Mesenchymal stem cell (in vitro differentiated cells and primary cell): ENCODE measurements at regions not wholly inside any gene's neighbourhood (a gene's known extent, or its start where the extent isn't known, plus 50 kb on each side); places are given as distances from the start of the nearest gene placed in this dataset.

Source experiments
- DNase-seq: peaks from one replicate; pipeline ENCODE4 v3.0.0-alpha.2; 2013
- H2AFZ ChIP-seq: one replicate; pipeline ENCODE4 v1.6.1; 2013; ENCODE audit warnings: low read depth, mild to moderate bottlenecking, control low read depth, inconsistent platforms, low read length, moderate library complexity
- H2AK5ac ChIP-seq: 2 replicates; pipeline ENCODE4 v1.6.1; 2013; ENCODE audit warnings: low read length, moderate library complexity, mild to moderate bottlenecking, inconsistent platforms; ENCODE audit not compliant: severe bottlenecking
- H2BK120ac ChIP-seq: one replicate; pipeline ENCODE4 v1.6.1; 2013; ENCODE audit warnings: low read depth, mild to moderate bottlenecking, inconsistent platforms, low read length, moderate library complexity
- H2BK12ac ChIP-seq, 2 experiments: one replicate each; pipeline ENCODE4 v1.6.1; 2013; ENCODE audit warnings: inconsistent platforms in 2 of 2, low read length in 2 of 2, mild to moderate bottlenecking in 2 of 2, moderate library complexity in 2 of 2, control low read depth in 1 of 2
- H2BK15ac ChIP-seq: one replicate; pipeline ENCODE4 v1.6.1; 2013; ENCODE audit warnings: mild to moderate bottlenecking, low read depth, inconsistent platforms; ENCODE audit not compliant: poor library complexity, severe bottlenecking
- H2BK5ac ChIP-seq: 2 replicates; pipeline ENCODE4 v1.6.1; 2013; ENCODE audit warnings: low read depth, mild to moderate bottlenecking, low read length, control low read depth, inconsistent platforms; ENCODE audit not compliant: poor library complexity, severe bottlenecking
- H3K14ac ChIP-seq, 2 experiments: one replicate each; pipeline ENCODE4 v1.6.1; 2013; ENCODE audit warnings: inconsistent platforms in 2 of 2, low read length in 2 of 2, control low read depth in 1 of 2, mild to moderate bottlenecking in 1 of 2, moderate library complexity in 1 of 2
- H3K18ac ChIP-seq, 2 experiments: one replicate each; pipeline ENCODE4 v1.6.1; 2013; ENCODE audit warnings: inconsistent platforms in 2 of 2, low read length in 2 of 2, control low read depth in 1 of 2, low read depth in 1 of 2, mild to moderate bottlenecking in 1 of 2
- H3K23ac ChIP-seq, 2 experiments: one replicate each; pipeline ENCODE4 v1.6.1; 2013; ENCODE audit warnings: inconsistent platforms in 2 of 2, low read length in 2 of 2, mild to moderate bottlenecking in 2 of 2, moderate library complexity in 2 of 2, control low read depth in 1 of 2
- H3K27ac ChIP-seq: 2 replicates; pipeline ENCODE4 v1.5.1; 2013; ENCODE audit warnings: mild to moderate bottlenecking, moderate library complexity, low read length, control low read depth, inconsistent platforms; ENCODE audit not compliant: poor library complexity, severe bottlenecking
- H3K27me3 ChIP-seq, 2 experiments: 2 replicates each; pipeline versions ENCODE4 v1.6.1 to v1.7.0; 2013; ENCODE audit warnings: low read length in 2 of 2, mild to moderate bottlenecking in 2 of 2, moderate library complexity in 2 of 2, control low read depth in 1 of 2, inconsistent platforms in 1 of 2; ENCODE audit not compliant: control insufficient read depth in 1 of 2, insufficient read depth in 1 of 2
- H3K36me3 ChIP-seq, 2 experiments: 2 replicates each; pipeline versions ENCODE4 v1.6.1 to v1.7.0; 2013; ENCODE audit warnings: low read length in 2 of 2, control low read depth in 1 of 2, inconsistent platforms in 1 of 2, low read depth in 1 of 2, mild to moderate bottlenecking in 1 of 2; ENCODE audit not compliant: insufficient read depth in 2 of 2, control insufficient read depth in 1 of 2
- H3K4ac ChIP-seq, 2 experiments: one replicate each; pipeline ENCODE4 v1.6.1; 2013; ENCODE audit warnings: inconsistent platforms in 2 of 2, low read length in 2 of 2, mild to moderate bottlenecking in 2 of 2, moderate library complexity in 2 of 2, control low read depth in 1 of 2, low read depth in 1 of 2
- H3K4me1 ChIP-seq: 2 replicates; pipeline ENCODE4 v1.6.1; 2013; ENCODE audit warnings: low read depth, low read length, control low read depth; ENCODE audit not compliant: control insufficient read depth, insufficient read depth
- H3K4me2 ChIP-seq: 2 replicates; pipeline ENCODE4 v1.6.1; 2013; ENCODE audit warnings: low read length, mild to moderate bottlenecking, inconsistent platforms; ENCODE audit not compliant: poor library complexity, severe bottlenecking
- H3K4me3 ChIP-seq, 2 experiments: 2 replicates each; pipeline versions ENCODE4 v1.5.1 to v1.7.0; 2013; ENCODE audit warnings: low read length in 2 of 2, mild to moderate bottlenecking in 2 of 2, control low read depth in 1 of 2, low read depth in 1 of 2; ENCODE audit not compliant: insufficient read depth in 1 of 2
- H3K79me1 ChIP-seq: replicated peaks from 2 replicates; pipeline ENCODE4 v1.6.1; 2013; ENCODE audit warnings: mild to moderate bottlenecking, control low read depth, low read length, inconsistent platforms; ENCODE audit not compliant: poor library complexity, severe bottlenecking
- H3K9ac ChIP-seq: 2 replicates; pipeline ENCODE4 v1.7.0; 2013; ENCODE audit warnings: mild to moderate bottlenecking, low read length, moderate library complexity
- H3K9me3 ChIP-seq: 2 replicates; pipeline ENCODE4 v1.7.0; 2013; ENCODE audit warnings: mild to moderate bottlenecking, low read length; ENCODE audit not compliant: control insufficient read depth
- H4K8ac ChIP-seq: one replicate; pipeline ENCODE4 v1.6.1; 2013; ENCODE audit warnings: inconsistent platforms, mild to moderate bottlenecking, low read length, moderate library complexity
- H4K91ac ChIP-seq: one replicate; pipeline ENCODE4 v1.6.1; 2013; ENCODE audit warnings: mild to moderate bottlenecking, low read length, inconsistent platforms
- WGBS: methylation state at CpG from one replicate; pipeline ENCODE4 v1.1.7; 2013; ENCODE audit warnings: mixed read lengths; 5-methylcytosine and 5-hydroxymethylcytosine counted together

DNA sequence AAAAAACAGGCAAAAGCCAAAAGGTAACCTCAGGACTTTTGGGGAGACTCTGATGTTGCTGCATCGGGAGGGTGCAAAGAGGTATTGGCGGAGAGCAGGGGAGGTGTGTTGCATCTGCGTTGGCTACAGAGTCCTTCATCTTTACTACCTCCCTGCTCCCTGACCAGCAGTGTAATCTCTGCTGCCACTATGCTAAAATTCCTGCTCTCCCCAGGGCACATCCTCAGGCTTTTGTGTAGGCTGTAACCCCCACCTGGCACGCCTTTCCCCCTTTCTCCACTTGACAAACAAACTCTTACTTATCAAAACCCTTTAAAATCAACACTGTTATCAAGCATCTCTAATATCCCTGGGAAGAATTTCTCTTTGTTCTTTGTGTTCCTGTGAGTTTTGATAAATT is 435.3 kb downstream of the HAPSTR1 start:
- Histone ChIP-seq H2BK120ac (no peak overlapping the region), H3K27ac (no peak overlapping the region), H3K18ac (no peak overlapping the region), H3K14ac (no peak overlapping the region), H3K79me1 (no peaks in the 10 kb centered on the region), H4K8ac (no peak overlapping the region), H3K27me3 (no peaks in the 10 kb centered on the region), H3K36me3 (no peaks in the 10 kb centered on the region), H2AK5ac (no peak overlapping the region), H2BK15ac (no peak overlapping the region), H2AFZ (no peak overlapping the region), H3K9me3 (no peaks in the 10 kb centered on the region), H2BK5ac (no peak overlapping the region), H3K4me1 (no peaks in the 10 kb centered on the region), H4K91ac (no peak overlapping the region), H3K4ac (no peak overlapping the region), H3K4me2 (no peak overlapping the region), H3K4me3 (no peak overlapping the region), H3K23ac (no peak overlapping the region), H2BK12ac (no peak overlapping the region), H3K9ac (no peak overlapping the region)
- no peak for DNase-seq
- WGBS, result 74% methylated on average over 4 of the region's 4 CpGs

GRCh38 chr16:9527976-9528375 is 436.5 kb downstream of the HAPSTR1 start:
- DNase-seq, result no peak
- WGBS, result 53% methylated on average over 2 of the region's 2 CpGs

DNA sequence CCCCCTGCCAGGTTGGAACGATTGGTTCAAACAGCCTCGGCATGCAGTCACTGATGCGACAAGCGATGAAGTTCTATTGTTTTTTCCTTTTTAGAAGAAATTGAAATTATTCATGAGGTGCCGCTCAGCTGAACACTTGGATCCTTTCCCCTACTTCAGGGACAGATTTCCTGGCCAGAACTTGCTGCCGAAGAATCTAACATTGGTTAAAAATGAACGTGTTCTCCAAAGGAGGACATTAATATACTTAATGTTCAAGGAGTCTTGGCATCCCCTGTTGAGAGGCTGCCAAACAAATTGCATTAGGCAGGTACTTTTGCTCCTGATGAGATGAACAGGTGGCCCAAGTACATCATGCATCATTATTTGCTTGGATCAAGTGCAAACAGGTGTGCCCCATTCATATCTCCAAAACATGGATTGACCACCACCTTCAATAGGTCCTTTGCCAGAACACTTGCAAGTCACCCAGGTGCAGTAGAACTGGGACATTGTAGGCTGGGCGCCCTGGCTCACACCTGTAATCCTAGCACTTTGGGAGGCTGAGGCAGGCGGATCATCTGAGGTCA is 437.2 kb downstream of the HAPSTR1 start:
- DNase-seq, result no peak
- Histone ChIP-seq H2AFZ (no peak overlapping the region), H3K4me1 (no peaks in the 10 kb centered on the region), H2BK120ac (no peak overlapping the region), H3K4me3 (no peak overlapping the region), H4K91ac (no peak overlapping the region), H3K27me3 (no peaks in the 10 kb centered on the region), H3K4ac (no peak overlapping the region), H3K18ac (no peak overlapping the region), H3K9me3 (no peaks in the 10 kb centered on the region), H2BK15ac (no peak overlapping the region), H3K14ac (no peak overlapping the region), H3K23ac (no peak overlapping the region), H2BK5ac (no peak overlapping the region), H4K8ac (no peak overlapping the region), H3K9ac (no peak overlapping the region), H3K27ac (no peak overlapping the region), H3K4me2 (no peak overlapping the region), H2AK5ac (no peak overlapping the region), H3K79me1 (no peaks in the 10 kb centered on the region), H2BK12ac (no peak overlapping the region), H3K36me3 (no peaks in the 10 kb centered on the region)
- 76% methylated on average over 9 of the region's 9 CpGs for WGBS

More at GRCh38 chr16:9527976-9528375, 436.5 kb downstream of the HAPSTR1 start:
- Histone ChIP-seq H3K9ac (no peak overlapping the region), H2AK5ac (no peak overlapping the region), H2AFZ (no peak overlapping the region), H3K14ac (no peak overlapping the region), H3K79me1 (no peaks in the 10 kb centered on the region), H3K4ac (no peak overlapping the region), H3K4me1 (no peaks in the 10 kb centered on the region), H2BK12ac (no peak overlapping the region), H3K9me3 (no peaks in the 10 kb centered on the region), H3K4me3 (no peak overlapping the region), H2BK15ac (no peak overlapping the region), H4K91ac (no peak overlapping the region), H3K27me3 (no peaks in the 10 kb centered on the region), H2BK5ac (no peak overlapping the region), H3K4me2 (no peak overlapping the region), H3K36me3 (no peaks in the 10 kb centered on the region), H4K8ac (no peak overlapping the region), H3K18ac (no peak overlapping the region), H2BK120ac (no peak overlapping the region), H3K23ac (no peak overlapping the region), H3K27ac (no peak overlapping the region)

- Histone ChIP-seq H3K79me1 (no peaks in the 10 kb centered on the region), H2BK15ac (no peak overlapping the region), H3K27me3 (no peaks in the 10 kb centered on the region), H4K8ac (no peak overlapping the region), H3K4me2 (no peak overlapping the region), H3K27ac (no peak overlapping the region), H3K4me1 (no peaks in the 10 kb centered on the region), H2AFZ (no peak overlapping the region), H3K9ac (no peak overlapping the region), H2BK120ac (no peak overlapping the region), H3K23ac (no peak overlapping the region), H2BK12ac (no peak overlapping the region), H3K18ac (no peak overlapping the region), H3K14ac (no peak overlapping the region), H4K91ac (no peak overlapping the region), H3K36me3 (no peaks in the 10 kb centered on the region), H3K4ac (no peak overlapping the region), H2BK5ac (no peak overlapping the region), H3K4me3 (no peak overlapping the region), H3K9me3 (no peaks in the 10 kb centered on the region), H2AK5ac (no peak overlapping the region)
- DNase-seq, result no peak
- WGBS, result 81% methylated on average over 3 of the region's 3 CpGs
Measured at GRCh38 chr16:9533042-9533441, 441.6 kb downstream of the HAPSTR1 start.
